Fibroblast of skin of scalp (primary cell): ENCODE measurements at regions not wholly inside any gene's neighbourhood (a gene's known extent, or its start where the extent isn't known, plus 50 kb on each side); places are given as distances from the start of the nearest gene placed in this dataset.

Experiments used
- DNase-seq: peaks from one replicate; pipeline ENCODE4 v3.0.0-alpha.2; 2013

DNA sequence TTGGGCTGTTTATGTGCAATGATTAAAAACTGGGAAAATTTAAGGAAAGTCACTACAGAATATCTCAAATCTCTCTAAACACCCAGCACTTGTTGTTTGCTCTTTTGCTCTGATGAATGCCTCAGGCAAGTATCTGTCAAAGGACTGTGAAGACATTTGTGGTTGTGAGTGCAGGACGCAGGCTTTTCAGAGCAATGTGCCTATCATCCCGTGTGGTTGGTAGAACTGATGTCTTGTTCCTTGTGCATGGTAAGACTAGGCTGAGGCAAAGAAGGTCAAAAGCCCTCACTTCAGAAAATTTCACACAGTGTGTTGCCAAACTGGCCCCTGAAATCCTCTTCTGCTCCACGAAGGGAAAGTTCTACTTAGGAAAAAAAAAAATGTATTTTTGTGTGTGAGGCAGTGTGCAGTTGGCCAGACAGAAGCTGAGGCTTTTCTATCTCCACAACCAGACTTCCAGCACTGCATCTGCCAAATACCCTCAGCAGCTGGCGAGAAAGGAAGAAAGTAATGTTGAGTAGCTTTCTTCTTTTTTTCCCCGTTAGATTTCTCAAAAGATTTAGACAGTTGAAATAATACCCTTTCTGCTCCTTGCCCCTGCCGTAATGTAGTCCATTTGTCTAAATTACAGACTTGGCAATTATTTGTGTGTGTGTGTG, 1103.1 kb downstream of the VRK1 start:
- no peak for DNase-seq

DNA sequence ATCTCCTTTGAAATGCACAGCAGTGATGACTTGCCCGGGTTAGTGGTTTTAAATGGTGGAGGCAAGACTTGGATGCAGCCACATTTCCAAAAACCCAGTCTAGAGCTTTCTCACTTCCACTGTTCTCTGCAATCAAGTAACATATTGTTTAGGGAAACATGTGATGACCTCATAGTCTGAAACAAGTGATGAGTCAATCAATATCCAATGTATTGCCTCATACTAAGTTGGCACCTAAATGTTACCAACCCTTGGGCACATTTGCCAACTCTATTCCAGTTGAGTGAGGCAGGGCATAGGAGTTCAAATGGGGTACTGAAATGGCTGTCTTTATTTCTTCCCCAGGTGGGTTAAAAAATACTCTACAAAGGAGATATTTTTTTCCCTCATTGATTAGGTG, 1105.4 kb downstream of the VRK1 start:
- DNase-seq = no peak

DNA sequence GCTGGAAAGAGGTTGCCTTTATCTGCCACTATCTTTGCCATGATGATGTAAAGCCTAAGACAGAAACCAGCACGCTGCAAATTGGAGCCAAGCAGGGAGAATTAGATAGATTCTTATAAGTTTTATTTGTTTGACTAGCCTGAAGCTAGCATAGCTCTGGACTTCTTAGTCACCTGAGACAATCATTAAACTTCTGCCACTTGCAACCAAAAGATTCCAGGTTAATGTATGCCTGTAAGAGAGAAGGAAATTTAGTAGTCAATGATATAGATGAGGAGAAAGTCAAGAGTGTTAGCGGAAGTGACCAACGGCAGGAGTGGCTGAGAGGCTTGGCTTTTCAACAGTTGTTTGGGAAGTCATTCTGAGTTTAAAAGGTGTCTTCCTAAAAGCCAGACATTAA, 1106.6 kb downstream of the VRK1 start:
- DNase-seq = no peak

DNA sequence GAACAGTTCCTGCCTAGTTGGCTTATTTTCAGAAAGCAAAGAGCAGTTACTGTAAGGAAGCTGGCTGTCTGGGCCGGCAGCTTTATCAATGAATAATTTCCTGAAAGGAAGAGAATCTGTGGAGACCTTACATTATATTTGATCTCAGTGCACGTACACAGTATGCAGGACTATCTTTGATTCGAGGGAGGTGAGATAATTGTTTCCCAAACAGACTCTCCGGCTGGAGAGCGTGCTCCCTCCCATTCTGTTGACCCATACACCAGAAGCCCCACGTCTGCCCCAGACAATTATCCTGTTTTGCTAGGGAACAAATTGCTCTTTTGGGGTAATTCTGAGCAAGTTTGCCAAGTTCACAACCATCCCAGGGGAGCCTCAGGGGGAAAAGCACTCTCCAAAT, 1115.0 kb downstream of the VRK1 start:
- DNase-seq = no peak

DNA sequence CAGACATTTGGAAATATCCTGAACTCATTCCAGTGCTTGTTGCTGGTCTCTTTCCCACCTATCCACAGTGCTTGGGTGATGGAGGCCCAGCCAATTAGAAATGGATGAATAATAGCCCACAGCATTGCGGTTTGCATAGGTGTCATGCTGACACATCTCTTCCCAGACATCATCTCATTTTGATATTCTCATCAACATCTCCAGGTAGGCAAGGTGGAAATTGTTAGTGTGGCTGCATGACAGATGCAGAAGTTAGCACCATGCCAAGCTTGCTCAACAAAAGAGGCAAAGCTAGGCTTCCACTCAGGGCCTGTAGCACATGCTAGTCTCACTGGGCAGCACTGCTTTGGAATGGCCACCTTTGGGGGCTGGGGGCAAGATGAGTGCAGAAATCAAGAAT, 1118.9 kb downstream of the VRK1 start:
- no peak for DNase-seq

DNA sequence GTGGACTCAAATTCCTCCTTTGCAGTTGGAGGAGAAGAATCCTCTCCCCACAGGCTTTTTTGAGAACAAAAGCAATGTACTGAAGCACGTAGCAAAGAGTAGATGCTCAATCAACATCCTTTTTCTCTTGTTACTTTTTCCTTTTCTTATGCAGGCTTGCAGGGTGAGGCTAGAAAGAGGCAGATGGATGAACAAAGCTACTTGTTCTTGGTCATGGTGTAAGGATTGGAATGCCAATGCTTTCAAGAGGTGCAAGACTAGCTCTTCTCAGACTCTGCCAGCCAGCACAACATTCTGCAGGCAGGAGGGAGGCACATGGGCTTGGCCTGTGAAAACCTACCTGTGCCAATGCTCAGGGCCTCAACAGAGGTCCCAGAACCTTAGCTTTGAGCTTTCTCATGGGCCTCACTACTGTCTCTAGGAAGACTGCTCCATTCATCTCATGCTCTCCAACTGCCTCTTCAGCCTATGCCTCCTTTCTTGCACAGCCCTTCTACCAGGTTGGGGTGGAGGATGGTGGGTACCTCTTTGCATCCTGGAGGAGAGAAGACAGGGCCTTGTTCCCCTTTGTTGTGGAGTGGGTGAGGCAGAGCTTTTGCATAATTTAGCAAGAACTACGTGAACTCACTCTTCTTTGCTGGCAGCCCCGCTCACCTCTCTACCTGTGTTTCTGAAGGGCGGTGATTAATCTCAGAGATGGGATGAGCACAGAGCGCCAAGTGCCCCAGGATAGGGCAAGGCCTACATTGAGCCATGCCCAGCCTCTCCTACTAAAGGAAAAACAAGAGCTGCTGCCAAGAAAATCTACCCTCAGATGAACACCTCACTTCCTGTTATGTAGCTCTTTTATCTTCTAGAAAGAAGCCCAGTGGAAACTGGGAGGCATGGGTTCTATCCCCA, 1119.7 kb downstream of the VRK1 start:
- no peak for DNase-seq

DNA sequence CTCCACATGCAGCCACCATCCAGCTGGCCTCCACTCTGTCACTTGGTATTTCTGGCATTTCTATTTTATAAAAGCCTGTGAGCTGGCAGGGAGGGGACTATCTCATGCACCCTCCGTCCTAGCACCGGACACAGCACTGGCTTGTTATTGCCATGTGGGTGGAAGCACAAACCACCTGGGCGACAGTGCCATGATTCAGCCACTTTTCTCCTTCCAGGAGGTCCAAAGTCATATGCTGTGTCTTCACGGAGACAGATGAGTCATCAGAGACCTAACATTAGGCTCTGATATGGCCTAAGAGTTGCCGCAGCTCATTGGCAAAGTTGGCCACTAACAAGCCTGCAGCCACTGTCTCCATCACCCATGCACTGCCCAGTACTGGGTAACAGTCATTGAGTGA, 1123.0 kb downstream of the VRK1 start:
- no peak for DNase-seq

DNA sequence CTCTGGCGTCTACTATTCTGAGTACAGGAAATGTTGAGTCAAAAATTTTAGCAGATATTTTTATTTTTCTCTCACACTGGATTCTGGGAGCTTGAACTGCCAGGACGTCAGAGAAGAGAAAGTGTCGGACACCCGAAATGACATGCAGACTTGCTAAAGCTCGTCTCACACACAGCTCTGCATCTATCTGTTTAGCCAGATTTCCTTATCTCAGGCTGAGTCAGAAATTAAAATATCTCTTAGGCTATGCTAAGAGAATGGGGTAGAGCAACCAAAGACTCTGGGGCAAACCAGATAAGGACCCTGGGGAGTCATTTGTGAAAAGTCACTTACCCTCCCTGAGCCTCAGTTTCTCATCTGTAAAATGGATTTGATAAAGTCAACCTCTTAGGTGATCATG, 1124.1 kb downstream of the VRK1 start:
- DNase-seq = no peak

DNA sequence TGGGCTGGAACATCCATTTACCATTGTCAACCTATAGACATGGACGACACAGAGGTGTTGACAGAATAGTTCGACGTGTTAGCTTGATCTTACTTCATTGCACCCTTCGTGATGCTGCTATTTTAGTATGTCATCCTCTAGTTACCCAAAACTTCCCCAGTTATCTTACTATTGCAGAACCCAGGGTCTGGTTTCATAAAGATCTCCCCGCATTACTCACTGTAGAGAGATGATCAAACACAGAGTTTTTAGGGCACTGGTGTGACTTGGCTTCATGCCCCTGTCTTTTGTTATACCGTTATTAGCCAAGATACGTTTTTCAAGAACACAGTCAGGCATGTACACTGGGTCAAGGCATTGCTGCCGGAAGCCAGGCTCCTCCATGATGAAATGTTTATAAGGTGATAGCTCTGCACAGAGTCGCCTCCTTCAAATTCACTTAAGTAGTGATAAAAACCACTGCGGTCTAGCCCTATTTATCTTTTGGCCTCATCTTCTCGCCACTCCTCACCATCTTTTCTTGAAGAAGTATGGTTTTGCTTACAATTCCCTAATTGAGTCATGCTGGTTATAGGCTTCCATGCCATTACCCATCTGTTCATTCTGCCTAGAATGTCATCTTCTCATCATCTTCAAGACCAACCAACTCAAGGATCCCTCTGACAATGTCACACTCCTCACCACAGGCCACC, 1127.9 kb downstream of the VRK1 start:
- DNase-seq = no peak

DNA sequence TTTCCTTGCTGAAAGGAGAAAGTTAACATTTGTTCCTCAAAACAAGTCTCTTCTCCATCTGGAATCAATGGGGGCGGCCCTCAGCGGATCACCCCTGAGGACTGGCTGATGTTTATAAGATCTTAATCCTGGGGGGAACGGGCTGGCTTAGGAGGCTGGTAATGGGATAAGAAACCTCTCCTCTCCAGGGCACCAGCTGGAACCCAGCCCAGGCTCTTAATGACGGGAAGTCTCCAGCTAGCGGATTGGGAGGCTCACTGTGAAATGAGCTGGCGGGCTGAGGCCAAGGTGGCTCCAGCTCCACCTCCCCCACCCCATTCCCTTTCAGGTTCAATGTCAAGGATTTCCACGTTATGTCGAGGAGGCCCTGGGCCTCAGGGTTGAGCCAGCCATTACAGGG, 1133.0 kb downstream of the VRK1 start:
- no peak for DNase-seq

DNA sequence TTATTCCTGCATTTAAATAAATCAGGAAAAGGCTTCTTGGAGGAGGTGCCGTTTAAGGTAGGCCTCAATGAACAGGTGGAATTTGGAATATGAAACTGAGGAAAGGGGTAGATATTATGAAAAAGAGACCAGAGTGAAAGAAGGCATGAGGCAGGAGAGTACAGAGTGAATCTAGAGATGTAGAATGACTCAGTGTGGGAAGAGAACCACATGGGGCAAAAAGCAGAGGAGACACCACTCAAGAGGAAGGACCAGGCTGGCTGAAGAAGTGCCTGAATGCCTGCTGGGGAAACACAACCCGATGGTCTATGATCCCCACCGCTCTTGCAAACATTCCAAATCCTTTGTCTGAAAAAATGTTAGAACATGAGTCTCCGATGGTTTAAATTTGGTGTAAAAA, 1134.1 kb downstream of the VRK1 start:
- DNase-seq = no peak

DNA sequence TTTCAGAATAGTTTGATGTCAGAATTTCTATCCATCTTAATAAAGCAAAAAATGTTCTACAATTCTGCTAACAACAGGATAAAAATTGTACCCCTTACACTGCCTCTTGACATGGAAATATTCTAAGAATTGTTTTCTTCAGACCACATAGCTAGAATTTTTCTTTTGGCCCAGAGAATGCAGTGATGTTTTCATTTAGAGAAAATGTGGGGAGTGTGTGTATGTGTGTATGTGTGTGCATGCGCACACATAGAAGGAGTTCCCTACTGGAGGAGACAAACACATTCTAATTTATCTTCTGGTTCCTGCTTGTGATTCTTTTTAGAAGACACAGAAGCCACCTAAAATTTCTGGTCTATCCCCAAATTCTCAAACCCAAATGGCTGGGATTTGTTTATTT, 1145.7 kb downstream of the VRK1 start:
- peak; percentile 69 for DNase-seq

DNA sequence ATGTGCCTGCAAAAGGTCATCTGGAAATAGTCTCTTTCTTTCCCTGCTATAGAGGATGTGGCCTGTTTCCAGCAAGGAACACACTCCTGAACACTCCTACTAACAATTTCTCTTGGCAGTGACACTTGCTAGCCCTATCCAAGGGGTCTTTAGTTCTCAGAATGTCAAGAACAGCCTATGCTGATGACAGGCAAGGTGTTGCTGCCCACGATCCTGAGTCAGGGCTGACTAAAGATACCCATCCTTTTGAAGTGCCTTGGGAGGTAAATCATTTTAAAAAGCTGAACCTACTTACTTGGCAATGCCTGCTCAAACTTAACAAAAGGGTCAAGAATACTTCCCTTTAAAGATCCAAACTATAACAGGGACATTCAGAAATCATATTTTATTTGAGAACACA, 1146.4 kb downstream of the VRK1 start:
- DNase-seq = no peak

DNA sequence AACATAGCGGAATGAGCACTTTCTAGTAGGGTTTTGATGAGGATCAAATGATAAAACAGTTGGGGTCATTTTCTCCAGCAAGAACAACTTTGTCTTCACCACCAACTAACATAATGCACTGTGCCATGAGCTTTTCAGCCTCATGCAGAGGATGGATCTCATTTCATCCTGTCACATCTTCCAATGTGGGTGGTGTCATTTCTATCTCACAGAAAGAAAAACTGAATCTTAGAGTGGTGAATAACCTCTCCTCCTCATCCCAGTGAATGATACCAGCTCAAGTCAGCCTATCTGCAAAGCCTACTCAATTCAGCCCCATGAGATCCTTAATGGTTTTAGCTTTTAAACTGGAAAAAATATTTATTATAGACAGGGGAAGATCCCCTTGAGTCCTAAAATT, 1147.2 kb downstream of the VRK1 start:
- no peak for DNase-seq

DNA sequence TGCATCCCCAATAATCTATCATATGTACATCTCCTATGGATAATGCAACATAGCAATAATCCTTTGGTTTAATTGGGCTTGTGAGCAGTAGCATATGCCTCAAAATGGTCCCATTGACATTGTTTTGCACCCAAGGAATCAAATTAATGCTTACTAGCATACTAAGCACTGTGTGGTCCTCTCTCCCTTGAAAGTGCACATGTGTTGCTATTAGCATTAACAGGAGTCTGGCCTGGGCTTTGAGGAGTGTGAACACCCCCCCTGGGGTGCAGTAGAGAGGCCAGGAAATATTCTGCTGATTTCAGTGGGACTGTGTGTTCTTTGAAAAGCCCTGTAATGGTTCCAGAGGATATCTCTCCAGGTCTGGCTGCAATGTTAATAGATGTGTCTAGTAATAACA, 1148.4 kb downstream of the VRK1 start:
- no peak for DNase-seq

DNA sequence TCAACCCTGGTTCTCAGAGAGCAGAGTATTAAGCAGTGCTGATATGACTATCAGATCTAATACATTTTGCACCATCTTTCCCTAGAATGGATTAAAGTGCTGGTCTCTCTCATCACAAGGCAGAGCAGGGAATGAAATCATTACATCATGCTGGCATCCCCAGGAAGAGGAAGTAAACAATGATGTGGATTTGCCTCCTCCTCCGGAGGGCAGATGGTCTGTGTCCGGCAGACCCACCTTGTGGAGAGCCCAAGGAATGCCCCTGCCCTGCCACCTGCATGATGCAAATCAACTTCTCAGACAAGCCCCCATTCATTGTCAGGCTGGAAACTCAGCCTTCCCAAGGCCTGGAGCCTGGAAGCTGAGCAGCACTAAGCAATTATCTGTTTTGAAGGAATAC, 1149.1 kb downstream of the VRK1 start:
- no peak for DNase-seq

DNA sequence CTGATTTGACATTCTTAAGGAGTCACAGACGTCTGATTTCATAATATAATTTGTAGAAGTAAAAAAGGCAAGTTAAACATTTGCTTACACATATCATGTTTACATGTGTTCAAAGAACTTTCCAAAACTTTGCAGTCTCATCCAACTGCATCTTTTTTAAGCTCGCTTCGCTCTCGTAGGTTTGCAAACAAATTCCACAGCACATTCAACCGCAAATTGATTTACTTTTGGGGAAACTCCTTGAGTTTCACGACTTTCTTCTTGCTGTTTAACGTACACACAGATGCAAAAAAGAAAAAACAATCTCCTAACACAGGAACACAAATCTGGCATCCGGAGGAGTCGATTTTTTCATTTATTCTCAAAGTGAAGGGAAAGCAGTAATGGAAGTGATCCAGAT, 1149.5 kb downstream of the VRK1 start:
- DNase-seq = no peak

DNA sequence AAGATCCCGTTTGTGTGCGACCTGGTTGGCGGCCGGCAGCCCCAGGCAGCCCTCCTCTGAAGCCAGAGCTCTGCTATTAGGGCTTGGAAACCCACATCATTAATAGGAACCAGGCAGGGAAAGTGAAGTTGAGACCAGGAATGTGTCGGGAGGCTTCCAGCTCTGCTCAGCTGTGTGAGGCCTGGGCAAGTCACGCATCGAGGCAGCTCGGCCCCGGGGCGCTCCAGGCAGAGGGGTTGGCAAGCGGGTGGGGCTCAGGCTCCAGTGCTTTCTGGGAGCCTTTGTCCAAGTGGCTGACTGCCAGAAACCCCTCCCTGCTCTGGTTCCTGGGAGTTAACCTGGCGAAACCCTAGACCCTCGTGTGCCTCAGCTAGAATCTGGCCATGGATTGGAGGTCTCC, 1151.7 kb downstream of the VRK1 start:
- peak; percentile 19 for DNase-seq

DNA sequence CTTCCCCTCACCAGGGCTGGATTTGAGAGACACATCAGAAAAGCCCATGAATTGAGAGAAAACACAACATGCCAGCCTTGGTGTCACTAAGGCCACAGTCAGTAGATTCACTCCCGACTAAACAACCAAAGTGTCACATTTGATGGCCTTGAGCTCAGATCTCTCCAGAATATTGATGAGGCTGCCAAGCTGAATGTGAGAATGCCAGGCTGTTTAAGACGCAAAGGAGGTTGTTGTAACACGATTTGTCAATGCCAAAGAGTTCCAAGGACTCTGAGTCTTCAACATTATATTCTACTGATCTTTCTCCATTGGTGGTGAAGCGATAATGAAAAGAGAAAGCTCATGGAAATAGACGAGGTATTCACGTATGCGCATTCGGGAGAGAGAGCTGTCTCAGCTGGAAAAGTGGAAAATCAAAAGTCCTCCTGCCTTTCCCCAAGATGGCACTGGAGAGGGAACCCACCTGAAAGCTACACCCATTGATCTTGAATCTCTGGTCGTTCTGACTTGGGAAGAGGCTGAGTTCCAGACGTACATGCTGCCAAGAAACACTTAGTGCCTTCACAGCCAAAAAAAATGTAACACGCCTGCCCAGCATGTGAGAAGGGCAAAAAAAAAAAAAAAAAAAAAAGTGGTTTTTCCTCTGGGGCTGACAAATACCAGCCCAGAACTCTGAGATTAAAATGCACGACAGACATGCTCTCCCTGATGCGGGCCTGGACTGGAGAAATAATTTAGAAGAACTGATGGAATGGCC, 1159.6 kb downstream of the VRK1 start:
- DNase-seq = peak; percentile 29

DNA sequence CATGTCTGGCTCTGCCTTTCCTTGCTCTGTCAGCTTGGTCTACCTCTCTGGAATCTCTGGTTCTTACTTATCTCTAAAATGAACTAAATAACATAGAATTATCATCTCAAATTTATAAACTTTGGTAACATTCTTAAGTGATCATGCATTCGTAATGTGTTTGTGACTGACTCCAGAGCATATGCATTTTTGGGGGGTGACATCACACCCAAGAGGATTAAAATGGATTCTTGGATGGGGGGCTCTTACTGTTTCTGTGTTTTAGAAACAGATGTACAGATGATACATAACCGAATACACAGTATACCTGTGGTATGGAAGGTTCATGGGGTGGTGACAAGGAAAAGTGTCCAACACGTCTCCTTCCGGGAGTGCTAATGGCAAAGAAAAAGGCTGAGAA, 1162.1 kb downstream of the VRK1 start:
- peak; percentile 38 for DNase-seq

DNA sequence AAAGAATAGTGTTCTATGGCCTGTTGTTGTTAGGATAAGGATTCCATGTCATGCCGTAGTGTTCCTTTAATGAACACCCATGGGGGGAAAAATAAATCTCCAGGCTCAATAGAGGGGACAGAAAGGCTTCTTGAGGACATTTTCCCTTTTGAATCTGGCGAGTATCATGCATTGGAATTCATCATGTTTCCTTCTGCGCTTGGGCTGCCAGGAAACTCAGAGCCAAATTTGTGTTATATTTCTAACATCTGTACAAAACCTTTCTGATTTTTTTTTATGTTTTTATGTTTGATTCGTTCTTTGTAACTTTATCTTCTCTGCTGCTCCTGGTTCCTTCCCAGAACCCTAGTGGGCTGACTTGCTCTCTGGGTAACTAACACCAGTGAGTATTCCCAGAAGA, 1163.3 kb downstream of the VRK1 start:
- no peak for DNase-seq

DNA sequence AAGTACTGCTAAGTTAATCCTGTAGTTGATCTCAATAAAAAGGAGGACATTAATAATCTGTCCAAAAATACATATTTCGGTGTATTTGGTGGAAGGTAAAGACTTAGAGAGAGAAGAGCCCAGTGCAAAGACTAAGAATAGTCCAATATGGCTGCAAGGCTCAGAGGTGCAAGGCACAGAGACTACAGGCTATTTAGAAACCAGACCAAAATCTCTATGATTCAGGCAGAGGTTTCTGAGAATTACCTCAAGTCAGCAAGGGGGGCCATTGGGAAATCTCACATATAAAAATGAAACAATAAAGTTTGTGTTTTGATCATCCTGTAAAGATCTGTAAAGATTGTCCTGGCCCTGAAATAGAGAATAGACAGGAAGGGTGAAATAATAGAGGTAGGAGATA, 1173.0 kb downstream of the VRK1 start:
- no peak for DNase-seq

DNA sequence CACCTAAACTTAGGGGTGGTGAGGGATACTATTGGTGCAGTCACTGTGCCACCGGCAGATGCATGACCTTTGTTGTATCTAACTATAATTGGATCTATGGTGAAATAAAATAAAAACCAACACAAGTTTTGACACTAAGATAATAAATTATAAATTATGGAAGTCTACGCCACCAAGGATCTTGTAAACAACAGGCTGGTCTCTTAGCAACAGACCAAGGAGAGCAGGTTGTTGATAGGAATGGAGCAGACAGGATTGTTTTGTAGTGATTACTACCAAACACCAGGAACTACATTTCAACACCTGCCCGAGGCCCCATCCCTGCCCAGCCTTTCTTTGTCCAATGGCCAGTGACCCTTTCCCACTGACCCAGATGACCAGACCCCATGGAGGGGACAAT, 1178.0 kb downstream of the VRK1 start:
- DNase-seq = no peak
